GM12878 (cell line): ENCODE measurements at regions not wholly inside any gene's neighbourhood (a gene's known extent, or its start where the extent isn't known, plus 50 kb on each side); places are given as distances from the start of the nearest gene placed in this dataset.

Source experiments
- ATAC-seq: fragments of 200-7000 bp; cut with Tn5 transposase; 3 replicates; pipeline ENCODE4 v1.9.1; 2020; ENCODE audit warnings: mild to moderate bottlenecking, moderate library complexity
- BruUV-seq: library from RNA; stranded (reverse); fragments of 400-500 nt; replicated peaks from 2 replicates; lab custom pipeline; 2021; lab: Mats Ljungman, UMichigan
- CTCF ChIA-PET: fragments of 300-600 bp; sonication (Branson Sonifier 250); formaldehyde crosslinking; extraction: SDS; loops from one replicate; lab custom pipeline; 2021; ENCODE audit warnings: inconsistent platforms; lab: Yijun Ruan, JAX
- POLR2A ChIA-PET: fragments of 350-600 bp; formaldehyde crosslinking; extraction: SDS; loops from one replicate; lab custom pipeline; 2021; ENCODE audit warnings: inconsistent platforms; lab: Charles Lee
- RAD21 ChIA-PET: fragments of 300-600 bp; sonication (Branson Sonifier 250); formaldehyde crosslinking; loops from one replicate; lab custom pipeline; 2023; ENCODE audit warnings: antibody characterized with exemption; ENCODE audit not compliant: unreplicated experiment; lab: Charles Lee
- SMC1A ChIA-PET: fragments of 300-600 bp; sonication (Branson Sonifier 250); formaldehyde crosslinking; loops from one replicate; lab custom pipeline; 2023; ENCODE audit not compliant: unreplicated experiment, uncharacterized antibody; lab: Charles Lee
- DNase-seq: peaks from one replicate; pipeline ENCODE4 v3.0.0-alpha.2; 2011; ENCODE audit warnings: low read depth, low spot score
- FAIRE-seq: peaks from 3 replicates; lab custom pipeline; 2011; peaks lifted over from hg19 to GRCh38; lab: Jason Lieb, UNC
- H2AFZ ChIP-seq: 2 replicates; pipeline ENCODE4 v1.6.0; 2011; ENCODE audit warnings: low read depth, low read length, control low read depth; ENCODE audit not compliant: control insufficient read depth
- H3K27ac ChIP-seq: 2 replicates; pipeline ENCODE4 v1.5.1; 2011; ENCODE audit warnings: control low read depth; ENCODE audit not compliant: control insufficient read depth, insufficient read depth
- H3K27me3 ChIP-seq, 2 experiments: replicated peaks in 1 of 2; 2 replicates each; pipeline versions ENCODE4 v1.6.0 to v1.6.1; 2011; ENCODE audit warnings: low read length in 1 of 2; ENCODE audit not compliant: control insufficient read depth in 2 of 2, insufficient read depth in 2 of 2
- H3K36me3 ChIP-seq, 2 experiments: 2 replicates each; pipeline ENCODE4 v1.5.1; 2011; ENCODE audit warnings: low read length in 1 of 2; ENCODE audit not compliant: control insufficient read depth in 2 of 2, insufficient read depth in 2 of 2
- H3K4me1 ChIP-seq: 2 replicates; pipeline ENCODE4 v1.6.1; 2011; ENCODE audit warnings: mild to moderate bottlenecking, low read length, moderate library complexity, mixed read lengths; ENCODE audit not compliant: control insufficient read depth, insufficient read depth
- H3K4me2 ChIP-seq: 2 replicates; pipeline ENCODE4 v1.6.0; 2011; ENCODE audit warnings: control low read depth; ENCODE audit not compliant: control insufficient read depth, insufficient read depth
- H3K4me3 ChIP-seq: fragments of 200-600 bp; sonication (generic); 2 replicates; pipeline ENCODE4 v1.5.1; 2016
- H3K79me2 ChIP-seq: 2 replicates; pipeline ENCODE4 v1.6.0; 2011; ENCODE audit warnings: low read length; ENCODE audit not compliant: control insufficient read depth, insufficient read depth
- H3K9ac ChIP-seq: 2 replicates; pipeline ENCODE4 v1.8.0; 2011; ENCODE audit warnings: low read length, control low read depth, mixed read lengths; ENCODE audit not compliant: control insufficient read depth, insufficient read depth
- H3K9me3 ChIP-seq: replicated peaks from 3 replicates; pipeline ENCODE4 v1.5.1; 2011; ENCODE audit warnings: mild to moderate bottlenecking, low read length; ENCODE audit not compliant: control insufficient read depth, insufficient read depth
- H4K20me1 ChIP-seq: 2 replicates; pipeline ENCODE4 v1.6.0; 2011; ENCODE audit not compliant: control insufficient read depth, insufficient read depth
- ASH2L ChIP-seq: fragments of 300-600, 200-600 bp; sonication (generic); IDR thresholded peaks from 2 replicates; pipeline ENCODE4 v1.6.1; 2017; ENCODE audit warnings: low read depth, mild to moderate bottlenecking, borderline replicate concordance
- ATF7 ChIP-seq: fragments of 450-650 bp; IDR thresholded peaks from 2 replicates; pipeline ENCODE4 v1.6.1; 2016; ENCODE audit warnings: low read depth, mild to moderate bottlenecking
- CBX3 ChIP-seq: fragments of 200-600 bp; sonication (generic); IDR thresholded peaks from 2 replicates; pipeline ENCODE4 v1.6.1; 2016; ENCODE audit warnings: low read depth, borderline replicate concordance
- FOXK2 ChIP-seq: fragments of 450-650 bp; IDR thresholded peaks from 2 replicates; pipeline ENCODE4 v1.6.1; 2017; ENCODE audit warnings: mild to moderate bottlenecking, moderate library complexity
- HDAC6 ChIP-seq: fragments of 200-600 bp; sonication (generic); IDR thresholded peaks from one replicate; pipeline ENCODE4 v1.8.0; 2017; ENCODE audit warnings: antibody characterized with exemption; ENCODE audit not compliant: unreplicated experiment
- JUND ChIP-seq: IDR thresholded peaks from 2 replicates; pipeline ENCODE4 v1.6.1; 2012; ENCODE audit warnings: low read depth, mild to moderate bottlenecking, low read length, improper control_type of control experiment, moderate library complexity
- NFYB ChIP-seq: IDR thresholded peaks from 2 replicates; pipeline ENCODE4 v1.6.1; 2011; ENCODE audit warnings: low read depth, mild to moderate bottlenecking, low read length, improper control_type of control experiment, moderate library complexity; ENCODE audit not compliant: insufficient read depth
- POLR2AphosphoS2 ChIP-seq: IDR thresholded peaks from 2 replicates; pipeline ENCODE4 v1.6.1; 2011; ENCODE audit warnings: low read depth, mild to moderate bottlenecking, low read length, improper control_type of control experiment, moderate library complexity
- RB1 ChIP-seq: fragments of 450-650 bp; formaldehyde crosslinking; IDR thresholded peaks from 2 replicates; pipeline ENCODE4 v1.6.1; 2017; ENCODE audit warnings: mild to moderate bottlenecking, borderline replicate concordance
- RELA ChIP-seq: fragments of 450-650 bp; IDR thresholded peaks from 2 replicates; pipeline ENCODE4 v1.8.0; 2014; ENCODE audit warnings: borderline replicate concordance; ENCODE audit not compliant: partially characterized antibody
- SMARCA5 ChIP-seq: fragments of 450-650 bp; IDR thresholded peaks from 2 replicates; pipeline ENCODE4 v1.6.1; 2017; ENCODE audit warnings: mild to moderate bottlenecking
- SP1 ChIP-seq: IDR thresholded peaks from one replicate; pipeline ENCODE4 v1.6.1; 2011; ENCODE audit warnings: low read depth, low read length
- TCF3 ChIP-seq: IDR thresholded peaks from 2 replicates; pipeline ENCODE4 v1.6.1; 2012; ENCODE audit warnings: low read depth, mild to moderate bottlenecking, low read length, borderline replicate concordance; ENCODE audit not compliant: insufficient read depth
- ZBTB4 ChIP-seq: fragments of 450-650 bp; formaldehyde crosslinking; IDR thresholded peaks from 2 replicates; pipeline ENCODE4 v1.4.0; 2022; ENCODE audit warnings: mild to moderate bottlenecking, moderate library complexity
- WGBS: methylation state at CpG from one replicate; pipeline ENCODE4 v1.1.6; 2016; ENCODE audit warnings: low lambda C conversion rate; ENCODE audit not compliant: insufficient replicate concordance, insufficient coverage; ENCODE audit errors: missing lambda C conversion rate; 5-methylcytosine and 5-hydroxymethylcytosine counted together
- in situ Hi-C: fragments of 300-500 bp; cut with MboI; formaldehyde crosslinking; loops from 9 replicates; pipeline ENCODE4 v1.14.3; 2018; ENCODE audit warnings: mixed read lengths
- intact Hi-C: fragments of 100-400 bp; cut with micrococcal nuclease; formaldehyde crosslinking; loops from one replicate; pipeline ENCODE4 v1.14.2; 2022; ENCODE audit not compliant: unreplicated experiment
- TF ChIP-seq, protein P1 (sequence below), 3 experiments: IDR thresholded peaks in 2 of 3; conservative IDR thresholded peaks in 1 of 3; 2 replicates each; pipeline ENCODE4 v1.5.1; 2011; ENCODE audit warnings: low read depth in 3 of 3, low read length in 3 of 3, mild to moderate bottlenecking in 3 of 3, control low read depth in 2 of 3, moderate library complexity in 2 of 3, inconsistent platforms in 1 of 3, mixed read lengths in 1 of 3; ENCODE audit not compliant: control insufficient read depth in 2 of 3, insufficient read depth in 1 of 3; ENCODE audit errors: extremely low read depth in 1 of 3
- TF ChIP-seq, protein P2 (sequence below): fragments of 450-650 bp; conservative IDR thresholded peaks from 2 replicates; pipeline ENCODE4 v1.6.1; 2017; ENCODE audit warnings: mild to moderate bottlenecking, moderate library complexity

DNA sequence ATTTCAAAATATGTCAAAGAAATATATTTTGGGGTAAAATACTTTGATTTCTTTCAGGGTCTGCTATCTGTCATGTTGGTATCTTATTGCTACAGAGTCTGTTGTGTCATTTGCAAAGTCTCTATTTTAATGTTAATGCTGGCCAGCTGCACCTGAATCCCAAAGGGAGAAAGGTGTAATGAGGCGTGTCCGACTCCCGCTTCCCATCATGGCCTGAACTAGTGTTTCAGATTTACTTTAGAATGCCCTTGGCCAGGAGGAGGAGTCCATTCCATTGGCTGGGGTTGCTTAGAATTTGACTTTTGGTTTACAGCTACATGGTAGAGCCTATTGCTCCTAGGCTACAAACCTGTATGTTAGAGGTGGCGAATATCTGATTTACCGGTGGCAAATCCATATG is 69.3 kb downstream of the FAM50B start:
- WGBS = 46% methylated on average over 5 of the region's 5 CpGs
- ChIA-PET SMC1A (no interaction called here), RAD21 (no interaction called here), CTCF (no interaction called here), POLR2A (no interaction called here)
- H3K4me3 ChIP-seq = no peak overlapping the region
- H3K9ac ChIP-seq = no peak overlapping the region
- peaks cover 5% of the 10 kb centered on the region; the same call in 1 of the 2 replicates for H3K4me1 ChIP-seq
- ATAC-seq = no peak
- no peak overlapping the region for H3K4me2 ChIP-seq
- BruUV-seq = no TSS peak
- H3K27ac ChIP-seq = no peak overlapping the region
- no peak for DNase-seq
- H3K9me3 ChIP-seq = no peaks in the 10 kb centered on the region; the same call in 2 of the 3 replicates
- no peak for FAIRE-seq
- in situ Hi-C loops = no loop called here
- H4K20me1 ChIP-seq = no peaks in the 10 kb centered on the region
- H3K27me3 ChIP-seq = no peaks in the 10 kb centered on the region
- intact Hi-C loops = no loop called here
- no peaks in the 10 kb centered on the region for H3K36me3 ChIP-seq
- H2AFZ ChIP-seq = no peak overlapping the region
- H3K79me2 ChIP-seq = no peaks in the 10 kb centered on the region
- TF ChIP-seq ASH2L (no peak), JUND (no peak), SP1 (no peak), TCF3 (no peak), CBX3 (no peak), FOXK2 (no peak), NFYB (no peak), HDAC6 (no peak), RELA (no peak), POLR2AphosphoS2 (no peak), ATF7 (no peak), RB1 (no peak), ZBTB4 (no peak), SMARCA5 (no peak)
- TF ChIP-seq, protein P1, sequence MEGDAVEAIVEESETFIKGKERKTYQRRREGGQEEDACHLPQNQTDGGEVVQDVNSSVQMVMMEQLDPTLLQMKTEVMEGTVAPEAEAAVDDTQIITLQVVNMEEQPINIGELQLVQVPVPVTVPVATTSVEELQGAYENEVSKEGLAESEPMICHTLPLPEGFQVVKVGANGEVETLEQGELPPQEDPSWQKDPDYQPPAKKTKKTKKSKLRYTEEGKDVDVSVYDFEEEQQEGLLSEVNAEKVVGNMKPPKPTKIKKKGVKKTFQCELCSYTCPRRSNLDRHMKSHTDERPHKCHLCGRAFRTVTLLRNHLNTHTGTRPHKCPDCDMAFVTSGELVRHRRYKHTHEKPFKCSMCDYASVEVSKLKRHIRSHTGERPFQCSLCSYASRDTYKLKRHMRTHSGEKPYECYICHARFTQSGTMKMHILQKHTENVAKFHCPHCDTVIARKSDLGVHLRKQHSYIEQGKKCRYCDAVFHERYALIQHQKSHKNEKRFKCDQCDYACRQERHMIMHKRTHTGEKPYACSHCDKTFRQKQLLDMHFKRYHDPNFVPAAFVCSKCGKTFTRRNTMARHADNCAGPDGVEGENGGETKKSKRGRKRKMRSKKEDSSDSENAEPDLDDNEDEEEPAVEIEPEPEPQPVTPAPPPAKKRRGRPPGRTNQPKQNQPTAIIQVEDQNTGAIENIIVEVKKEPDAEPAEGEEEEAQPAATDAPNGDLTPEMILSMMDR (IDR thresholded peaks at IDR 0.05 in 2 of 3, conservative IDR thresholded peaks at IDR 0.05 in 1 of 3; ENCODE audit: control insufficient read depth in 2 of 3, extremely low read depth in 1 of 3, insufficient read depth in 1 of 3, low read depth in 3 of 3, low read length in 3 of 3) = no peak
- TF ChIP-seq, protein P2, sequence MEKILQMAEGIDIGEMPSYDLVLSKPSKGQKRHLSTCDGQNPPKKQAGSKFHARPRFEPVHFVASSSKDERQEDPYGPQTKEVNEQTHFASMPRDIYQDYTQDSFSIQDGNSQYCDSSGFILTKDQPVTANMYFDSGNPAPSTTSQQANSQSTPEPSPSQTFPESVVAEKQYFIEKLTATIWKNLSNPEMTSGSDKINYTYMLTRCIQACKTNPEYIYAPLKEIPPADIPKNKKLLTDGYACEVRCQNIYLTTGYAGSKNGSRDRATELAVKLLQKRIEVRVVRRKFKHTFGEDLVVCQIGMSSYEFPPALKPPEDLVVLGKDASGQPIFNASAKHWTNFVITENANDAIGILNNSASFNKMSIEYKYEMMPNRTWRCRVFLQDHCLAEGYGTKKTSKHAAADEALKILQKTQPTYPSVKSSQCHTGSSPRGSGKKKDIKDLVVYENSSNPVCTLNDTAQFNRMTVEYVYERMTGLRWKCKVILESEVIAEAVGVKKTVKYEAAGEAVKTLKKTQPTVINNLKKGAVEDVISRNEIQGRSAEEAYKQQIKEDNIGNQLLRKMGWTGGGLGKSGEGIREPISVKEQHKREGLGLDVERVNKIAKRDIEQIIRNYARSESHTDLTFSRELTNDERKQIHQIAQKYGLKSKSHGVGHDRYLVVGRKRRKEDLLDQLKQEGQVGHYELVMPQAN = no peak
